Globus pallidus (tissue), 1 donor: ENCODE measurements at regions not wholly inside any gene's neighbourhood (a gene's known extent, or its start where the extent isn't known, plus 50 kb on each side); places are given as distances from the start of the nearest gene placed in this dataset.
A peak's percentile ranks its signal among the peaks of the same experiment; 100 is the strongest.

ENCODE experiments used
- DNase-seq: peaks from one replicate; pipeline ENCODE4 v3.0.0-alpha.2; 2015; ENCODE audit warnings: low spot score

GRCh38 chr1:63042278-63042677, 258.3 kb downstream of the ATG4C start:
- no peak for DNase-seq

DNA sequence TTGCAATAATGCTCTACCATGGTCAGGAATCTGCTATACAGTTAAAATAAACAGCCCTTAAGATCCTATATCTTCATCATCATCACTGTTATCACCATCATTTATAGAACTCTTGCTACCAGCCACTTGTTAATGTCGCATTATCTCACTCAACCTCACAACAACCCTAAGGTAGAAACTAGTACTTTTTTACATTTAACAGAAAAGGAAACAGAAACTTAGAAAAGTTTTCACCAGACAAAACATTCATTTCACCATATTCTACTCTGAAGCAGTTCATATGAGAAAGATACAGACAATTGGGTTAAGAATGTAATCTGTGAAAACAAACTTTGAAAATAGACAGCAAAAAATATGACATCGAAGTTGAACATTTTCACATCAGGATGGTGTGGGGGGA, 262.6 kb downstream of the ATG4C start:
- no peak for DNase-seq

GRCh38 chr1:63049135-63049534, 265.2 kb downstream of the ATG4C start:
- DNase-seq = no peak

DNA sequence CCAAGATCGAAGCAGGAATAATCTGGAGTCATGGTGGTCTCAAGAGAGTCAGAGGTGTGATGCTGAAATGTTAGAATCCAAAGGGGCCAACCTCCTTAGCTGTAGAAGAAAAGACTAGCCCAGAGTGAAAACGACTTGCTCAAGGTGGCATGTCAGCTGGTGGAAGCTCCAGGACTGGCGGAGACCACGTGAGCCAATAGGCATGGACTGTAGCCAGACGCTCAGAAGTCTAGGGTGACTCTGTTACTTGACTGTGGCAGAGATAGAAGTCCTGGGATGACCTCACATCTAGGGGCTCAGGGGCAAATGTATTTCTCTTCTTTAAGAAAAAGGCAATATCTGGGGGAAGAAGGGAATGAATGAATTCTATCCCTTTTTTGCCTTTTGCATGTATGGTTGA, 267.4 kb downstream of the ATG4C start:
- no peak for DNase-seq

- DNase-seq = no peak
These were observed 268.0 kb downstream of the ATG4C start for GRCh38 chr1:63051886-63052285.

DNA sequence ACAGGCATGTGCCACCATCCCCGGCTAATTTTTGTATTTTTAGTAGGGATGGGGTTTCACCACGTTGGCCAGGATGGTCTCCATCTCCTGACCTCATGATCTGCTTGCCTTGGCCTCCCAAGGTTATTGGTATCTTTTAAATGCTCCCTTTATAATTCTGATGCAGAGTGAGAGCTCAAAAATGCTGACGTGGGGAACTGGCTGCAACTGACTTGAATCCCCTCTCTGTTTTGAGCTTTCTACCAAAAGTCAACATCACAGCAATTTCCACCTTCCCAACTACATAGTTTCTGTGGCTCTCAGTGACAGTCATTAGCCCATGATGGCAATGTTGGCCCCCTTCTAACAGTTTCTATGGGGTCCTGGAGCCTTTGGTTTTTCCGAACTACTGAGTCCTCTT, 268.2 kb upstream of the FOXD3 start:
- DNase-seq = no peak

DNA sequence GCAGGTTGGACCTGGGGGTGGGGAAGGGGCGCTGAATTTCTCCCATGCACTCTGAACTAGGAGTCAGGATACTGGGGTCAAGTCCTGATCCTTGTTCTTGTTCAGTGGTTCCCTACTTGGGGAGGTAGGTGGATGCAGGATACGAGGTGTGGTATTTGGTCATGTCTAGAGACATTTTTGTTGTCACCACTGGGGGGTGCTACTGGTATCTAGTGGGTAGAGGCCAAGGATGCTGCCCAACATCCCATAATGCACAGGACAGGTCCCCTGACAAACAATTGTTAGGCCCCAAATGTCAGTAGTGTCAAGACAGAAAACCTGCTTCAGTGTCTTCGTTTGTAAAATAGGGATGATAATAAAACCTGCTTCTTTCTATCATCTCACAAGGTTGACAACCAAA, 259.0 kb upstream of the FOXD3 start:
- no peak for DNase-seq

DNA sequence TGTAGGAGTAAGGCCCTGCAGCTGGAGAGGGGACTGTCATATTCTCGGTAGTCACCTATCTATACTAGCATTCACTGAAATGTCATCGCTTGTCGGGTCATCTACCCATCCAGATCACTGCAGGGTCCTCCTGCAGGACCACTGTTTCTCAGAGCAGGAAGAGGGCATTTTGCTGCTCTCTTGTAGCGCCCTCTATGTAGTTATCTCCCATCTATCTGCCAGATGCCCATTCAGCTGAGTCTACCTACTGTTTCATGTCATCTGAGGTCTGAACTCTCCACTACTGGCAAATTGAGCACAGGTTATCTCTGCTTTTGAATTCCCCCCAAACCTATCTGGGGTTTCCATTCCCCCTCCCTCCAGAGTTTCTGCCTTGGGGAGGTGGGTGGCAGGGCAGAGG, 258.2 kb upstream of the FOXD3 start:
- DNase-seq = no peak

- no peak for DNase-seq
These were observed 253.7 kb upstream of the FOXD3 start for GRCh38 chr1:63068626-63069025.

DNA sequence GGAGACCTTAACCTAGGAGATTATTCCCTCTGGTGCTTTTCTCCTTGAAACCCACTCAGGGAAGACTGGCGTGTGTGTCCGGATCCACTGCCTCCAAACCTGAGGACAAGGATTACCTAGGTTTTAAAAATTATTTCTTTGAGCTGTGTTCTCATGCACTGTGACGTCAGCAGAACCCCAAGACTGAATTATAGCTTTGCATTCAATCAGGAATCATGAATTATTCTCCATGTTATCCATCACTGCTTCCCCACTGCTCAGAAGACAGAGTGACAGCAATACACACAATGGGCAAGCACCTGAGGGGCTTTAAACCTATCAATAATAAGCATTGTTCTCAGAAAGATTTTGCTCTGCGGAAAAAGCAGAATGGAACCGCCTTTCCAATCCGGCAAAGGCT, 253.2 kb upstream of the FOXD3 start:
- DNase-seq = no peak

DNA sequence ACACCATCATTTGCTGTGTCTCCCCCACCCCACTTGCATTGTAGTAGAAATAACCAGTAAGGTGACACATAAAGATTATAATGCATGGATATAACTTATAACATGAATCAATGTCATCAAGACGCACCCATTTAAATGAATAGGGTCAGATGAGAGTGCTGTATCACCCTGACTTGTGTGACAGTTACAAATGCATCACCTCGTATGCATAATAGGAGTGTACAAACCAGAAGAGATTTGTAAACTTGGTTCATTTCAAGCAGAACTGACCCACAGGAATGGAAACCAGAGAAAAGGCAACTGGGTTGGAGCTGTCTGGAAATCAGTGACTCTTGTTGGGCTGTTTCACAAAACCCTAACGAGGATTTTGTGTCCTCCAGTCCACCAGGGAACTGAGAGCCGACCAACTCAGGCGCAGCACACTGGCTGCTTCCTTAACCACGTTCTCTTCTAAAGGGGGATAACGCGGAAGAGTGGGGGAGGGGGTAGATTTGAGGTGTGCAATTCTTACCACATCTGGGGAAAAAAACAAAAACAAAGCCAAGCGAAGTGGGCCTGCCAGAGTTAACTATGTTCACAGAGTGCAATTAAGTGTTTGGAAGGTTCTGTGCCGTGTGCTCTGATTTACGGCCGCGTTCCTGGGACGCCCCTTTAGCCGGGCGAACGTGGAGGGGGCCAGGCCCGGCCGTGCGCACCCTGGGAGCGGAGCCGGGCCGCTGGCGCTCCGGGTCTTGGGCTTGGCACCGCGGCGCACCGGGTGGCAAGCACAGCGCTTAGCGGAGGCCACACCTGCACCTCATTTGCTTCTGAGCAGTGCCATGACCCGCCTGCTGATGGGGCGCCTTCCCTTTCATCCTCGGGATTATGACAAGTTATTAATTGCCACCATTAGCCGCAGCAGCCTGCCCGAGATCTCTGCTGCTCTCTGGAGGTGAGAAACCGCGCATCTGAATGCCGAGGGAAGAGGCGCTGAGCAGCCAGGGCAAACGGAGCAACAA, 248.8 kb upstream of the FOXD3 start:
- peak; percentile 51 for DNase-seq

GRCh38 chr1:63074321-63074720, 248.0 kb upstream of the FOXD3 start:
- no peak for DNase-seq

GRCh38 chr1:63082766-63083165, 239.6 kb upstream of the FOXD3 start:
- no peak for DNase-seq

DNA sequence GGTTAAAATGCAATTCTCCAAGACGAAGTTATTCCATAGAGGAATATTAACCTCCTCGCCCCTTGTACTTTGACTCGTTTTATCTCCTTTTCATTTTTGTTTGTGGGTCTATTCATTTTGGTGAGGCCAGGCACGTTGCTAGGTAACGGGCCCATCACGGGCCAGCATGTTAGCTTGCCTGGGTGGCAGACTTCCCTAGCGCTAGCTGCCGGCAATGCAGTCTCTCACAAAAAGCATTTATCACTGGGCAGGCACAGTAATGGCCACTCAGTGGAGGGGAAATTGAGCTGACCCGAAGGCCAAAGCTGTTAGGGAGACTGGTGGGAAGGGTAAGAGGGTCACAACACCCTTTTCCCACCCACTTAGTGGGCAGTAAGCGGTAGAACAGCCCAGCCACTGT, 234.4 kb upstream of the FOXD3 start:
- peak; percentile 71 for DNase-seq

GRCh38 chr1:63099188-63099587, 223.2 kb upstream of the FOXD3 start:
- no peak for DNase-seq

- no peak for DNase-seq
These were observed 221.0 kb upstream of the FOXD3 start for GRCh38 chr1:63101336-63101735.

GRCh38 chr1:63103682-63104081, 218.7 kb upstream of the FOXD3 start:
- DNase-seq = no peak

GRCh38 chr1:63107066-63107465, 215.3 kb upstream of the FOXD3 start:
- no peak for DNase-seq

GRCh38 chr1:63108206-63108605, 214.2 kb upstream of the FOXD3 start:
- DNase-seq = no peak

- DNase-seq = no peak
These were observed 210.0 kb upstream of the FOXD3 start for GRCh38 chr1:63112155-63112900.

DNA sequence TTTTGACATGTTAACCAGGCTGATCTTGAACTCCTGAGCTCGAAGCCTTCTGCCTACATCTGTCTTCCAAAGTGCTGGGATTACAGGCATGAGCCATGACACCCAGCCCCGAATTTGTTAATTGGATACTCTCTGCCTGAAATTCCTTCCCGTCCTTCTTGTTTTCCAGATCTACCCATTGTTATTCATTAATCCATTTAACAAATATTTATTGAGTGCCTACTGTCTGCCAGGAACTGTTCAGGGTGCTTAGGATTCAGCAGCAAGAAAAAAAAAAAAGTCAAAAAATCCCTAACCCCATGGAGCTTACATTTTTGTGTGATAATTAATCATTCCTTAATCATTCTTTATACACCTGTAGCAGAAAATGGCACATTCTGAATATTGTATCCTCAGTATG, 206.8 kb upstream of the FOXD3 start:
- DNase-seq = no peak

- DNase-seq = no peak
These were observed 206.4 kb upstream of the FOXD3 start for GRCh38 chr1:63116016-63116415.

- no peak for DNase-seq
These were observed 202.7 kb upstream of the FOXD3 start for GRCh38 chr1:63119575-63120155.
